ENCODE measurements at regions not wholly inside any gene's neighbourhood (a gene's known extent, or its start where the extent isn't known, plus 50 kb on each side); places are given as distances from the start of the nearest gene placed in this dataset.
"Not testable (repeated sequence)": the region's sequence is repeated elsewhere in the genome, so short reads cannot be mapped to it uniquely, and the experiment has no call there.

DNA sequence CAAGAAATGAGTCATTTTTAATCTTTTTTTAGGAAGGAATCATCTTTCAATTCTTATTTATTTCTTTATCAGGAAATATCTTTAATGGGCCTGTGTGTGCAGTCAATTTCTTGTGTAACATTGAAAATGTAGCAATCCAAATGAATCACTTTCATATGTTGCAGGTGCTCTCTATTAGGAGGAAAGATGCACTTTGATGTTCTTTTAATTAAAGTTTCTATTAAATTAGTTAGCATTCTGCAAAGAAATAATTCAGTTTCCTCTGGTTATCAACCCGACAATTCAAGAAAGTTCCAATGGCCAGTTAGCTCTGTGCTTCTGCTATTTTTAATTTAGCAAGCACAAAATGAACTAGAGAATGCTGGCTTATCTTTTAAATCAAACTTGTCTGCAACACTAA is 212.0 kb downstream of the PCDH17 start:
- H3K4me1 ChIP-seq (ENCODE audit: insufficient read depth, low read length) = no peaks in the 10 kb centered on the region
- WGBS = 89% methylated on average over 1 of the region's 1 CpG
- H3K36me3 ChIP-seq (ENCODE audit: insufficient read depth, low read length) = no peaks in the 10 kb centered on the region
- peaks cover 22% of the 10 kb centered on the region for H3K9me3 ChIP-seq (ENCODE audit: insufficient read depth, low read depth, low read length)
- no peak overlapping the region for H3K27ac ChIP-seq (ENCODE audit: low read depth, low read length)
- no peak overlapping the region for H3K4me3 ChIP-seq (ENCODE audit: low read length)
- no peak overlapping the region for H3K9ac ChIP-seq (ENCODE audit: low read depth, low read length)
- no peaks in the 10 kb centered on the region for H3K27me3 ChIP-seq (ENCODE audit: insufficient read depth, low read length)

DNA sequence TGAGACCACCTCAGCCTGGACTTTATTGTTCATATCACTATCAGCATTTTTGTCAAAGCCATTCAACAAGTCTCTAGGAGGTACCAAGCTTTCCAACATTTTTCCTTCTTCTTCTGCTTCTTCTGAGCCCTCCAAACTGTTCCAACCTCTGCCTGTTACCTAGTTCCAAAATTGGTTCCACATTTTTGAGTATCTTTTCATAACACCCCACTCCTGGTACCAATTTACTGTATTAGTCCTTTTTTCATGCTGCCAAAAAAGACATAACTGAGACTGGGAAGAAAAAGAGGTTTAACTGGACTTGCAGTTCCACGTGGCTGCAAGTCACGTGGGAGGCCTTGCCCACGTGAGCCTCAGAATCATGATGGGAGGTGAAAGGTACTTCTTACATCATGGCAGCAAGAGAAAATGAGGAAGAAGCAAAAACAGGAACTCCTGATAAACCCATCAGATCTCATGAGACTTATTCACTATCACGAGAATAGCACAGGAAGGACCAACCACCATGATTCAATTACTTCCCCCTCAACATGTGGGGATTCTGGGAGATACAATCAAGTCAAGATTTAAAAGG is 215.1 kb downstream of the PCDH17 start:
- H3K9ac ChIP-seq (ENCODE audit: low read depth, low read length) = no peak overlapping the region
- no peaks in the 10 kb centered on the region for H3K4me1 ChIP-seq (ENCODE audit: insufficient read depth, low read length)
- peaks cover 22% of the 10 kb centered on the region for H3K9me3 ChIP-seq (ENCODE audit: insufficient read depth, low read depth, low read length)
- no peaks in the 10 kb centered on the region for H3K27me3 ChIP-seq (ENCODE audit: insufficient read depth, low read length)
- no peak overlapping the region for H3K4me3 ChIP-seq (ENCODE audit: low read length)
- WGBS = 89% methylated on average over 3 of the region's 4 CpGs
- H3K36me3 ChIP-seq (ENCODE audit: insufficient read depth, low read length) = no peaks in the 10 kb centered on the region
- no peak overlapping the region for H3K27ac ChIP-seq (ENCODE audit: low read depth, low read length)

DNA sequence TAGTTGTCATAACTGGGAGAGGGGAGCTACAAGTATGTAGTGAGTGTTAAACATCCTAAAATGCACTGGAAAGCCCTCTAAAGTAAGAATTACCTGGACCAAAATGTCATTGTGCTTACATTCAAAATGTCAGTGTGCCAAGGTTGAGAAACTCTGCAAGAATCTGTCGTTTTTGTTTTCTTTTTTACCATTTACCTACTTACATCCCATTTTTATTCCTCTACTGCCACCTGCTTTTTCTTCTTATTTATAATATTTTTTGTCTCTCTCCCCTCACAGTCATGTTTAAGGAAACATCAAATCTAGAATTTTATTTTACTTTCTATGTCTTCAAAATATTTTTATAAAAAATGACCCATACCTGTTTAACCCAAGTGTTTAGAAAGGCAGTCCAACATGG is 226.4 kb downstream of the PCDH17 start:
- Histone ChIP-seq H3K4me1 (ENCODE audit: insufficient read depth, low read length) (peaks cover 7% of the 10 kb centered on the region), H3K9ac (ENCODE audit: low read depth, low read length) (no peak overlapping the region), H3K27me3 (ENCODE audit: insufficient read depth, low read length) (no peaks in the 10 kb centered on the region), H3K4me3 (ENCODE audit: low read length) (no peak overlapping the region), H3K9me3 (ENCODE audit: insufficient read depth, low read depth, low read length) (no peaks in the 10 kb centered on the region), H3K27ac (ENCODE audit: low read depth, low read length) (no peak overlapping the region), H3K36me3 (ENCODE audit: insufficient read depth, low read length) (no peaks in the 10 kb centered on the region)
- WGBS = 69% methylated on average over 1 of the region's 1 CpG

DNA sequence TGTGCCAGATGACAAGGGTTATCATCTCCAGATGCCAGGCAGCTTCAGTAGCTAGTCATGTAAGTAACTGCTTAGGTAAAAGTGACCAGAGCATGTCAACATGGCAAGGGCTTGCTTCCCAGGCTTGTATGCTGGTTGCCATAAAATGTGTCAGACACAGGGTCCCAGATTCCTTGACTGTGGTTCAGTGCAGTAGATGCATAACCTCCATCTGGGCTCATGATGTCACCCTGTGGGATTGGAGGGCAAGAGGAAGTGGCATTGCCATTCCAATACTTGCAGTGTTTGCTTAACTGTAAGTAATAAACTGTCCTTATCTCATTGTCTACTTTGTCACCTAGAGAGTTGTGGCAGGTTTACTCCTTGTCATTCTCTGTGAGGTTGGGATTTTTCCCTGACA is 226.8 kb downstream of the PCDH17 start:
- no peak overlapping the region for H3K4me3 ChIP-seq (ENCODE audit: low read length)
- H3K27ac ChIP-seq (ENCODE audit: low read depth, low read length) = no peak overlapping the region
- H3K9me3 ChIP-seq (ENCODE audit: insufficient read depth, low read depth, low read length) = no peaks in the 10 kb centered on the region
- H3K4me1 ChIP-seq (ENCODE audit: insufficient read depth, low read length) = peaks cover 7% of the 10 kb centered on the region
- no peak overlapping the region for H3K9ac ChIP-seq (ENCODE audit: low read depth, low read length)
- no peaks in the 10 kb centered on the region for H3K27me3 ChIP-seq (ENCODE audit: insufficient read depth, low read length)
- no peaks in the 10 kb centered on the region for H3K36me3 ChIP-seq (ENCODE audit: insufficient read depth, low read length)

DNA sequence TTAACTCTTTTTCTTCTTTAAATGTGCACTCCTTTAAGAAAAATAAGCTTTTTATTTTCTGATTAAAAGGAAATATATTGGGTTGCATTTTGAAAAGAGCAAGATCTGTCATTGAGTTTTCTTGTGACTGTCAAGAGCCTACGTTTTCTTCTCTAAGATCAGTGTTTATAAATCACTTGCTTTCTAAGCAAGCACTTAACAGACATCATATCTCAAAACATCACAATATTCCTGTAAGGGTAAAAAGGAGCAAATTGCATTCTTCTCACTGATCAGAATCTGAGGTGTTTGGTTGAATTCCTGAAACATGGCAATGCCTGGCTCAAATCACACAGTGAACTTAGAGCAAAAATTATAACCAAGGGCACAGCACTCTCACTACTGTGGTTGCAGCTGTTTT is 231.3 kb downstream of the PCDH17 start:
- H3K4me1 ChIP-seq (ENCODE audit: insufficient read depth, low read length) = peaks cover 7% of the 10 kb centered on the region
- no peaks in the 10 kb centered on the region for H3K36me3 ChIP-seq (ENCODE audit: insufficient read depth, low read length)
- H3K9ac ChIP-seq (ENCODE audit: low read depth, low read length) = no peak overlapping the region
- H3K27ac ChIP-seq (ENCODE audit: low read depth, low read length) = no peak overlapping the region
- 80% methylated on average over 1 of the region's 1 CpG for WGBS
- H3K4me3 ChIP-seq (ENCODE audit: low read length) = no peak overlapping the region
- peaks cover 21% of the 10 kb centered on the region for H3K9me3 ChIP-seq (ENCODE audit: insufficient read depth, low read depth, low read length)
- no peaks in the 10 kb centered on the region for H3K27me3 ChIP-seq (ENCODE audit: insufficient read depth, low read length)

DNA sequence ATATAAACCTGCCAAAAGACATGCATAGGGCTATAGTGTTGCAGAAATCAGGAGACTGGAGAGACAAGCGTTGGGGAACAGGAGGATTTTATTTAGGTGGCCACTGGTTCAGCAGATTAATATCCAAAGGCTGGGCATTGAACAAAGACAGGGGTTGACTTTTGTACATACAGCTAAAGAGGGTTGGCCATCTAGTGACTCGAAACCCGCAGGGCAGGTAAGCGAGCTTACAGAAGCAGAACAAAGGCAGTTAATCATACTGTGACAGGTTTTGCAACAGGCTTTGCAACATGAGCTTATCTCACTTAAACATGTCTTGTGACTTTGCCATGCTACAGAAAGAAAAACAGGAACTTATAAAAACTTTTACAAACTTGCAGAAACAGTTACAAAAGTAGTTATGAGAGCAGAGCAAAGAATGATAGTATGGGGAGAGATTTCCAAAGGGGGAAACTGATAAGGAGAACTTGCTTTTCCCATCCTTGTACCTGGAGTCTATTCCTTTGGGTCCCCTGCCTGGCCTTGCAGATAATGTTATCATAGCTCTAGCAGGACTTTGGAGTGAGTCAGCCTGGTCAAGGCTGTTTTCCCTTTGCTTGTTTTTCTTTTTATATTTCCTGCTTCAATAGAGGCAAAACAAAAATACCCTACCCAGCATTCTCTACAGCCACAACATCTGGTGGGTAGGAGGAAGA is 234.2 kb downstream of the PCDH17 start:
- 92% methylated on average over 4 of the region's 4 CpGs for WGBS
- peaks cover 34% of the 10 kb centered on the region for H3K9me3 ChIP-seq (ENCODE audit: insufficient read depth, low read depth, low read length)
- no peaks in the 10 kb centered on the region for H3K36me3 ChIP-seq (ENCODE audit: insufficient read depth, low read length)

DNA sequence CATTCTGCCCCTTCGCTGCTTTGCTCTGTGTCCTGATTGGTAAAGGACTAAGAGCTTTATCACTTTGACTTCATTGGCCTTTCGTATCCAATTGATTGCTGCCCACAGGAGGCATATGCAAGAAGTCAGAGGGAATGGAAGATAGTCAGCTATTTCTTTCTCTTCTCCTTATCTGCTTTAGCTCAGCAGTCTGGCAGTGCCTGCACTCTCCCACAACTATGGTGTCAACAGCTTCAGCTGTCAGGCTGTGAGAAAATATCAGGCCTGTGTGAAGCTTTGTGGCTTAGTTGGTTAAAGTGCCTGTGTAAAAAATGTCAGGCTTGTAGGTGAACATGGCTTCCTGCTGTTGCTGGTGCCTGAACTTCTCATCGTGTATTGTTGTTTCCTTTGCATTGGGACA is 243.0 kb downstream of the PCDH17 start:
- no peaks in the 10 kb centered on the region for H3K9me3 ChIP-seq (ENCODE audit: insufficient read depth, low read depth, low read length)
- H3K36me3 ChIP-seq (ENCODE audit: insufficient read depth, low read length) = no peaks in the 10 kb centered on the region
- no peak overlapping the region for H3K9ac ChIP-seq (ENCODE audit: low read depth, low read length)
- 76% methylated on average over 3 of the region's 3 CpGs for WGBS
- no peaks in the 10 kb centered on the region for H3K27me3 ChIP-seq (ENCODE audit: insufficient read depth, low read length)
- no peaks in the 10 kb centered on the region for H3K4me1 ChIP-seq (ENCODE audit: insufficient read depth, low read length)
- H3K27ac ChIP-seq (ENCODE audit: low read depth, low read length) = no peak overlapping the region
- H3K4me3 ChIP-seq (ENCODE audit: low read length) = no peak overlapping the region

More for the DNA sequence above, 234.2 kb downstream of the PCDH17 start:
- no peaks in the 10 kb centered on the region for H3K4me1 ChIP-seq (ENCODE audit: insufficient read depth, low read length)
- H3K4me3 ChIP-seq (ENCODE audit: low read length) = no peak overlapping the region
- H3K27ac ChIP-seq (ENCODE audit: low read depth, low read length) = no peak overlapping the region
- H3K27me3 ChIP-seq (ENCODE audit: insufficient read depth, low read length) = no peaks in the 10 kb centered on the region
- H3K9ac ChIP-seq (ENCODE audit: low read depth, low read length) = no peak overlapping the region

DNA sequence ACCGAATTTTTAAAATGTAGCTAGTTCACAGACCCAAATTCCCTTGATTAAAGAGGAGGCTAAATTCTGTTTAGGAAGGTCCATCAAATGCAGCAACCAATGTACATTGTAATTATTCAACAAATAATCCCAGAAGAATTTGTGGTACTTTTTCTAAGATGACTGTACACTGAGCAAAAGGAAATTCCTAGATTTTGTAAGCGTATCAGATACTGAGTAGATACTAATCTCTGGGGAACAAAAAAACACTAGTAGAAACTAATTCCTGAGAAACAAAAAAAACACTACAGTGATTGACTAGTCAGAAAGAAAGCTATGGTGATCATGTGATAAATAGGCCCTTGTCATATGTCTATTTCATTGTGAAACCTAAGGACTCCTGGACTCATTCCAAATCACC is 246.1 kb downstream of the PCDH17 start:
- 82% methylated on average over 1 of the region's 2 CpGs for WGBS
- no peaks in the 10 kb centered on the region for H3K9me3 ChIP-seq (ENCODE audit: insufficient read depth, low read depth, low read length)
- no peaks in the 10 kb centered on the region for H3K36me3 ChIP-seq (ENCODE audit: insufficient read depth, low read length)
- H3K27ac ChIP-seq (ENCODE audit: low read depth, low read length) = no peak overlapping the region
- H3K4me1 ChIP-seq (ENCODE audit: insufficient read depth, low read length) = no peaks in the 10 kb centered on the region
- H3K27me3 ChIP-seq (ENCODE audit: insufficient read depth, low read length) = no peaks in the 10 kb centered on the region
- H3K9ac ChIP-seq (ENCODE audit: low read depth, low read length) = no peak overlapping the region
- no peak overlapping the region for H3K4me3 ChIP-seq (ENCODE audit: low read length)

DNA sequence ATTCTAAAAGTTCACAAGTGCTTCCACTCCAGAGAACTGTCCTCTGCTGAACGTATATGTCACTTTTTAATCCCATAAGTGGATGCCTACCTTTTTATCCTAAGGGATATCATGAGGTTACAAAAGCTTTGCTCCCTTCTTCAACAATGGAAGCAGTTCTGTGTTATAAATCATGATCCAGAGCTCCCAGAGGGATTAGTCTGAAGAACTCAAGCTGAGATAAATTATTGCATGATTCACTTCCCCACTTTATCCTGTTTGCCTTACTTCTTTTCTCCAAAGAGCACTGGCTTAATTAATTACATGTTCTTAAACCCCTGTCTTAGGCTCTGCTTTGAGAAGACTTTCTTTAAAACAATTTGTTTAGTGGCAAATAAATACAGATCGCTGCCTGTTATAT is 246.7 kb downstream of the PCDH17 start:
- WGBS = 85% methylated on average over 2 of the region's 2 CpGs
- no peak overlapping the region for H3K4me3 ChIP-seq (ENCODE audit: low read length)
- no peaks in the 10 kb centered on the region for H3K4me1 ChIP-seq (ENCODE audit: insufficient read depth, low read length)
- no peak overlapping the region for H3K9ac ChIP-seq (ENCODE audit: low read depth, low read length)
- no peaks in the 10 kb centered on the region for H3K36me3 ChIP-seq (ENCODE audit: insufficient read depth, low read length)
- no peak overlapping the region for H3K27ac ChIP-seq (ENCODE audit: low read depth, low read length)
- H3K27me3 ChIP-seq (ENCODE audit: insufficient read depth, low read length) = no peaks in the 10 kb centered on the region
- no peaks in the 10 kb centered on the region for H3K9me3 ChIP-seq (ENCODE audit: insufficient read depth, low read depth, low read length)

DNA sequence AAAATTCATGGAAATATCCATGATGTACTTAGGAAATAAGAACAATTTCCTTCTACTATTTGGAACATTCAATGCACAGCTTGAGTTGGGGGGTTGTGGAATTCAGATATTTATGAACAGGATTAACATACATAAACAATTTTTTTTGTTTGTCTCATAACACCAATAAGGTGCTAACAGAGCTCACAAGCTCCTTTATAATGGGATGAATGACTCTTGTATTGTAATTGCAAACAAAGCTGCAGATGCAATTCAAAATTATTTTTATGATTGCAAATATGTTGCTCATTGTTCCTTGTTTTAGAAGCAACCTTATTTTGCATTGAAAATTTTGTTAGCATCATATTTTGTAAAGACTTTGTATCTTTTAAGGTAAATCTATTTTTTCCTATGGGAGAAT is 265.7 kb downstream of the PCDH17 start:
- Histone ChIP-seq H3K4me1 (ENCODE audit: insufficient read depth, low read length) (no peaks in the 10 kb centered on the region), H3K36me3 (ENCODE audit: insufficient read depth, low read length) (no peaks in the 10 kb centered on the region), H3K9me3 (ENCODE audit: insufficient read depth, low read depth, low read length) (no peaks in the 10 kb centered on the region), H3K27ac (ENCODE audit: low read depth, low read length) (no peak overlapping the region), H3K4me3 (ENCODE audit: low read length) (no peak overlapping the region), H3K9ac (ENCODE audit: low read depth, low read length) (no peak overlapping the region), H3K27me3 (ENCODE audit: insufficient read depth, low read length) (no peaks in the 10 kb centered on the region)

DNA sequence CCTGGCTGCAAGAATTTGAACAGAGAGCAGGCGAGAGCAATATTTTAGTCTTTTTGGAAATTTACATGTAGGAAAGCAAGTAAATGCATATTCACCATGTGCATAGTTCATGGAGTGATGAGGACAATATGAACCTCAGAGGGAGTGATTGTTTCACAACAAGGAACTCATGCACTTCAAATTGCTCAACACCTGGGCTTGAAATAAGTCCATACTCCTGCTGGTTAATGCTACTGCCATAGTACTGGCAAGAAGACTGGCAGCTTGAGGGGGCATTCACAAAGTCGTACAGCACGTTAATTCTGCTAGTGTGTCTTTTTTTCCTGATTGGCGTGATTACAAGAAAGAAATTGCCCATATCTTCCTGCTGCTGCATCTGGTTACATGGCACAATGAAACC is 267.6 kb downstream of the PCDH17 start:
- Histone ChIP-seq H3K27ac (ENCODE audit: low read depth, low read length) (no peak overlapping the region), H3K4me3 (ENCODE audit: low read length) (no peak overlapping the region), H3K27me3 (ENCODE audit: insufficient read depth, low read length) (no peaks in the 10 kb centered on the region), H3K9ac (ENCODE audit: low read depth, low read length) (no peak overlapping the region), H3K36me3 (ENCODE audit: insufficient read depth, low read length) (no peaks in the 10 kb centered on the region), H3K9me3 (ENCODE audit: insufficient read depth, low read depth, low read length) (no peaks in the 10 kb centered on the region), H3K4me1 (ENCODE audit: insufficient read depth, low read length) (no peaks in the 10 kb centered on the region)
- 87% methylated on average over 4 of the region's 4 CpGs for WGBS

DNA sequence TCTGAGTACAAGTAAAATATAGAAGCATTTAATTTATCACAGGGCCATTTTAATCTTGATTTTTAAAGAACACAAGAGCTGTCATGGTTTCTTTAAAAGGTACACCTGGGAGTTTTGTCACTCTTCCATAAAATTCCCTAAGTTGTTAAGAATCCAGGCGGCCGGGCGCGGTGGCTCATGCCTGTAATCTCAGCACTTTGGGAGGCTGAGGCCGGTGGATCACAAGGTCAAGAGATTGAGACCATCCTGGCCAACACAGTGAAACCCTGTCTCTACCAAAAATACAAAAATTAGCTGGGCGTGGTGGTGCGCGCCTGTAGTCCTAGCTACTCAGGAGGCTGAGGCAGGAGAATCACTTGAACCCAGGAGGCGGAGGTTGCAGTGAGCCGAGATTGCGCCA is 278.3 kb downstream of the PCDH17 start:
- 99% methylated on average over 11 of the region's 11 CpGs for WGBS
- H3K36me3 ChIP-seq (ENCODE audit: insufficient read depth, low read length); H3K4me1 ChIP-seq (ENCODE audit: insufficient read depth, low read length); H3K9ac ChIP-seq (ENCODE audit: low read depth, low read length); H3K27ac ChIP-seq (ENCODE audit: low read depth, low read length); H3K4me3 ChIP-seq (ENCODE audit: low read length); H3K27me3 ChIP-seq (ENCODE audit: insufficient read depth, low read length): not testable (repeated sequence)
- H3K9me3 ChIP-seq (ENCODE audit: insufficient read depth, low read depth, low read length) = peaks cover 12% of the 10 kb centered on the region; the same call in 1 of the 2 replicates
